ENCODE measurements at regions not wholly inside any gene's neighbourhood (a gene's known extent, or its start where the extent isn't known, plus 50 kb on each side); places are given as distances from the start of the nearest gene placed in this dataset.

- ChIA-PET POLR2A (no interaction called here), CTCF (interaction anchor here (1.3 kb wide), 1 partner anchor 41 kb away, joined by 3 read pairs; no protein-coding TSS in a partner anchor)
- Histone ChIP-seq H3K36me3 (ENCODE audit: control insufficient read depth in 2 of 2, insufficient read depth in 1 of 2, low read length in 2 of 2) (no peaks in the 10 kb centered on the region), H3K27ac (ENCODE audit: extremely low read depth, low read depth, low read length) (no peak overlapping the region), H3K4me3 (ENCODE audit: low read depth, low read length) (no peak overlapping the region), H3K4me1 (ENCODE audit: control insufficient read depth, insufficient read depth, low read length) (no peaks in the 10 kb centered on the region), H3K9me3 (ENCODE audit: control insufficient read depth, insufficient read depth, low read depth, low read length) (no peaks in the 10 kb centered on the region)
- TF ChIP-seq ZNF214 (tag by site-specific recombination; IDR thresholded peaks at IDR 0.05; ENCODE audit: borderline replicate concordance) (no peak), ZNF518A (tag by site-specific recombination; conservative IDR thresholded peaks at IDR 0.05; ENCODE audit: low read depth) (no peak), ZNF148 (tag by site-specific recombination; IDR thresholded peaks at IDR 0.05; ENCODE audit: borderline replicate concordance) (no peak), KLF1 (tag by site-specific recombination; IDR thresholded peaks at IDR 0.05) (no peak), RBAK (tag by site-specific recombination; IDR thresholded peaks at IDR 0.05) (no peak), ZNF776 (tag by site-specific recombination; IDR thresholded peaks at IDR 0.05; ENCODE audit: borderline replicate concordance) (no peak), ZFP3 (tag by site-specific recombination; IDR thresholded peaks at IDR 0.05; ENCODE audit: low read depth) (no peak), MYNN (tag by site-specific recombination; IDR thresholded peaks at IDR 0.05; ENCODE audit: borderline replicate concordance) (no peak), ZNF341 (tag by site-specific recombination; IDR thresholded peaks at IDR 0.05; ENCODE audit: low read depth) (no peak), MZF1 (tag by site-specific recombination; IDR thresholded peaks at IDR 0.05; ENCODE audit: borderline replicate concordance) (no peak), PRDM1 (tag by site-specific recombination; IDR thresholded peaks at IDR 0.05) (no peak), ZNF560 (tag by site-specific recombination; IDR thresholded peaks at IDR 0.05; ENCODE audit: borderline replicate concordance) (no peak), ZNF837 (tag by site-specific recombination; IDR thresholded peaks at IDR 0.05) (no peak), ZNF362 (tag by site-specific recombination; IDR thresholded peaks at IDR 0.05) (no peak), SETDB1 (IDR thresholded peaks at IDR 0.05; ENCODE audit: insufficient read length, low read length) (no peak), ZNF473 (tag by site-specific recombination; IDR thresholded peaks at IDR 0.05) (no peak), ZBTB1 (tag by site-specific recombination; IDR thresholded peaks at IDR 0.05) (no peak)
Observed at GRCh38 chr7:134391223-134391622, 67.7 kb downstream of the AKR1B1 start.

Measured in HEK293 (cell line).